HG03521 (cell line): ENCODE measurements at regions not wholly inside any gene's neighbourhood (a gene's known extent, or its start where the extent isn't known, plus 50 kb on each side); places are given as distances from the start of the nearest gene placed in this dataset.
"Not testable (repeated sequence)": the region's sequence is repeated elsewhere in the genome, so short reads cannot be mapped to it uniquely, and the experiment has no call there.

Experiments
- ATAC-seq: cut with Tn5 transposase; IDR thresholded peaks from one replicate; pipeline ENCODE4 v1.9.1; 2021; ENCODE audit warnings: mild to moderate bottlenecking, moderate library complexity; ENCODE audit not compliant: unreplicated experiment

DNA sequence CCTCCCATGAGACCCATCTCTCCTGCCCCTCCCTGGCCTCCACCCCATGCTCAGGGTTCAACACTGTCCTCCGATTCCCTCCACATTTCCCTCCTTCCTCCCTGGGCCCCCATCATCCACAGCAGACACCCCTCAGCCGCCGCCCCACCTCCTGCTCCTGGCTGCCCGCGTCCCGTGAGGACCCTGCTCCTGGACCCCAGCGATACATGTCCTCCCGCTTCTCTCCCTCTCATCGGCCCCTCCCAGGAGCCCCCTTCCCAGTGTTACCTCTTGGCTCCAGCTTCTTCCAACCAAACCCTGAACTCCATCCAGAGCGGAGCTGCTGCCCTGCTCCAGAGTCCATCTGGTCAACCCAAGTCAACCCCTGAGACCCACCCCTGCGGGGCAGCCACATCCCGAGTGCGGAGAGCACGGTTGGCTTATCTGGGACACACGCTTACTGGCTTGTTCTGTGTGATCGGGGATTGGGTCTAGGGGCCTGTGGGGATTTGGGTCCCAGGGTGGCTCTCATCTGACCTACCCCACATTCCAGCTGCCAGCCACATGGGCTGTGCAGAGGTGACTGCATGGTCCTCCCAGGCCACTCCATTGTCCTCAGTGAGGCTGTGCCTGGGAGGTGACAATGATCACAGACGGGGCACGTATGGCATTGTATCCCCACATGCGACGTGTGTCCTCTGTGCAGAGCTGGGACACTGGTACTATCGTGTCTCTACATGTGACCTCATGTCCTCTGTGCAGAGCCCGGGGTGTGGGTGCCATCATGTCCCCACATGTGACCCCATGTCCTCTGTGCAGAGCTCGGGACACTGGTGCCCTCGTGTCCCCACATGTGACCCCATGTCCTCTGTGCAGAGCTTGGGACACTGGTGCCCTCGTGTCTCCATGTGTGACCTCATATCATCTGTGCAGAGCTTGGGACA is 333.6 kb downstream of the ADGRD1 start:
- no peak for ATAC-seq

DNA sequence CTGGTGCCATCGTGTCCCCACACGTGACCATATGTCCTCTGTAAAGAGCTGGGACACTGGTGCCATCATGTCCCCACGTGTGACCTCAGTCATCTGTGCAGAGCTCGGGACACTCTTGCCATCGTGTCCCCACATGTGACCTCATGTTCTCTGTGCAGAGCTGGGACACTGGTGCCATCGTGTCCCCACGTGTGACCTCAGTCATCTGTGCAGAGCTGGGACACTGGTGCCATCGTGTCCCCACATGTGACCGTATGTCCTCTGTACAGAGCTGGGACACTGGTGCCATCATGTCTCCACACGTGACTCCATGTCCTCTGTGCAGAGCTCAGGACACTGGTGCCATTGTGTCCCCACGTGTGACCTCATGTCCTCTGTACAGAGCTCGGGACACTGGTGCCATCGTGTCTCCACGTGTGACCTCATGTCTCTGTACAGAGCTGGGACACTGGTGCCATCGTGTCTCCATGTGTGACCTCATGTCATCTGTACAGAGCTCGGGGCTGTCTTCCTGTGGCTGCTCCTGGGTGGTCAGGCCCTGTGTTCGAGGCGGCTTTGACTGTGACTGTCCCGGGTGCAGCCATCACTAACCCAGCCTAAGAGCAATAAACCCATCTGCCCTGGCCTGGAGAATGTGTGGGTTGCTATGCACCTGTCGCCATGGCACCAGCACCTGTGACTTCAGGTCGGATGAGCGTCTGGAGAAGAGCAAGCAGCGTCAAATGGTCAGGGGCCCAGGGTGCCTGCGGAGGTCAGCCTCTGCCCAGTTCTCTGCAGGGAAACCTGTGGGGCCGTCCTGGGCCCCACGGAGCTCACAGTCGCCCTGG is 334.4 kb downstream of the ADGRD1 start:
- ATAC-seq: no peak

DNA sequence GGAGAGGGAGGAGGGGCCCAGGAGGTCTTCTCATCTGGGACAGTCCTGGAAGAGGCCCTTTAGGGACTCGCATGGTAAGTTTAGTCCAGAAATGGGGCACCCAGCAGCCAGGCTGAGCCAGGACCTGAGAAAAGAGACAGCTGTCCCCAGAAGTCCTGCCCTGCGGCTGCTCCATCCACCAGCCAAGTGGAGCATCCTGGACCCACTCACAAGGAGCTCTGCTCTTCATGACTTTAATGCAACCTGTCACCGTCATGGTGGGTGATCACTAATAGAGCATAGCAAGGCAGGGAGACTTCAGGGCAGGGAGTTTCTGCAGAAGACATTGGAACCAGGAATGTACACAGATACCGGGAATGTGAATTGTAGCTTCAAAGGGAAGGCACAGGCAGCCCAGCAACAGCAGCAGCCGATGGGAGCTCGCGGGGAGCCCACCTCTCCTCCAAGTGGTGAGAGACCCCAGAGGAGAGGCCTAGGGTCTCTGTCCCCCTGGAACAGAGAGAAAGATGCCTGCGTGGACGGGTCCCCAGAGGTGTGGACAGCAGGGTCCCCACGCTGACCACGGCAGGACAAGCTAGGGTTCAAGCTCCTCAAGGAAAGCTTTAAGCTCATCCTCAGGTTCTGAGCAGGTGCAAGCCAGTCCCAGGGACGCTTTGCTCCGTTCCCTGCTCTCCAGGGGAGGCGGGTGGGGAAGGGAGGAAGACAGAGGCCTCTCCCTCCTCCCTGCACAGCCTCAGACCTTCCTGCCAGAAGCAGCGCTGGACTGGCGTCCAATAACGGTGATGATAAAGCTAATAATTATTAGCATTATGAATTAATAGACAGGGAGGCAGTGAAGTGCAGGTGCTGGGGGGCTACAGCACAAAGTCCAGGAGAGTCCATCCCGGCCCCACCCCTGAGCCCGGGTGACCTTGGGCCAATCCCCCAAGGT is 335.3 kb downstream of the ADGRD1 start:
- ATAC-seq: not testable (repeated sequence)

DNA sequence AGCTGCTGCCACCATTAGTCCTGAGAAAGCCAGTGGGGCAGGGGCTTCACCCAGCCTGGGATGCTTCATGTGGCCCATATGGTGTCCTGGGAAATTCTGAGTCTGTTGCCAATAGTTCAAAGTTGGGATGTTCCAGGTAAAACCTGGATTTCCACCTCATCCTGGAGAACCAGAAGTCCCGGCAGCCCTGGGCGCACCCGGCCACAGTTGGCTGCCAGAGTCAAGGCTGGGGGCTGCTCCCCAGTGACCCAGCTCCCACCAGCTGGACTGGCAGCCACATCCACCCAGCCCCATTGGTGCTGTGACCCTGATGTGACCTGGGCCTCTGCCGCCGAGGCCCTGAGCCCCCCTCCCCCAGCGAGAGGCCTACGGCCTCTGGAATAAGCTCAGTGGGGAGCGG is 336.1 kb downstream of the ADGRD1 start:
- ATAC-seq: not testable (repeated sequence)

DNA sequence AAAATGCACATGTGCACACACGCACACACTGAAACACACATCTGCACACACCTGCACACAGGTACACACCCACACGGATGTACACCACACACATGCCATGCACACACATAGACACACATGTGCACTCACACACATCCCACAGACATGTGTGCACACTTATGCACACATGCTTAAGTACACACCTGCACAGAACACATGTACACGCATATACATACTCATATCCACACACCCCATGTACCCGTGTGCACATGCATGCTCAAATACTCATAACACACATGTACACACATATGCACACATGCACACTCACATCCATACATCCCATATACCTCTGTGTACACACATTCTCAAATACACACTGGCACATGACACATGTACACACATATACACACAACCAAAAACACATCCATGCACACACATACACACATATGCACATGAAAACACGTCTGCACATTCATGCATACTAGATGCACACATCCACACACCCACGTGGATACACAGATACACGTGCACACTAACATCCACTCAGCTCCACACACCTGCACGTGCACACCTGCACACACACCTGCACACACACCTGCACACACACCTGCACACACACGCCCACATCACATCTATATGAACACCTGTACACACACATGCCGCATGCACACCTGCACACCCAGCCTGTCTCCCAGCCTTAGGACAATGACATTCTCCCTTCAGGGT is 336.7 kb downstream of the ADGRD1 start:
- ATAC-seq: no peak

DNA sequence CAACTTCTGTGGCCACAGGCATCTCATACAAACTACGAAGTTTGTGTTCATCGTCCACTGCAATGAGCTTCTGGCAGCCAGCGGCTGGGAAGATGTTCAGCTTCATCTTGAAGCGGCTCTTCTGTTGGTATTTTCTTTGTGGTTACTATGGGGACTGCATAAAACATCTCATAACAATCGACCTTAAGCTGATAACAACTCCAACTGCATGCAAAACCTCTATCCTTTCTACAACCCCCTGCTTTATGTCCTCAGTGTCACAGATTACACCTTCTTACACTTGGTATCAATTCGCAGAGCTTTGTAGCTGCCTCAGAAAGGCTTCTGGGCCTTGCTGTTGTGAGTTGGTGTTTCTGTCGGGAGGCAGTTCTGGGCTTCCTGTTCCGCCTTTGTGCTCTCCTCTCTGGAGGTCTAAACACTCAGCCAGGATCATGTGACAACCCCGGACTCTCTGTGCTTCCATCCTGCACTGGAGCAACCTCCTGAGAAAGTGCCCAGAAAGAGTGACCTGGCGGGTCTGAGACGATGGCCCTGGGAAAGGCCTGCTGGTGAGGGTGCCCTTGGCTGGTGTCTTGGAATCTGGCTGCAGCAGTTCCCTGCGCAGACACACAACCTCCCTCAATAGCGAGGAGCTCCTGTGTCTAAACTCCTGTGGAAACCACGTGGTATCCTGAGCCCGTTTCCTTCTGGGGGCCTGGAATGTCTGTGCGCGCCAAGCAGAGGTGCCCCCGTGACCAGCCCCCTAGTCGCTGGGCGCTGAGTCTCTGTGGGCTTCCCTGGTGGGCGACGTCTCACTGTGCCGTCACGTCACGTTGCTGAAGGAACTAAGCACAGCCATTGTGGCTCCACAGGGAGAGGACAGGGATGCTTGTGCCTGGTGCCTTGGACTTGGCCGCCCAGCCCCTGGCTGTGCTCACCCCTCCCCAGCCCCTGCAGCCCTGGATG is 339.6 kb downstream of the ADGRD1 start:
- ATAC-seq: not testable (repeated sequence)

DNA sequence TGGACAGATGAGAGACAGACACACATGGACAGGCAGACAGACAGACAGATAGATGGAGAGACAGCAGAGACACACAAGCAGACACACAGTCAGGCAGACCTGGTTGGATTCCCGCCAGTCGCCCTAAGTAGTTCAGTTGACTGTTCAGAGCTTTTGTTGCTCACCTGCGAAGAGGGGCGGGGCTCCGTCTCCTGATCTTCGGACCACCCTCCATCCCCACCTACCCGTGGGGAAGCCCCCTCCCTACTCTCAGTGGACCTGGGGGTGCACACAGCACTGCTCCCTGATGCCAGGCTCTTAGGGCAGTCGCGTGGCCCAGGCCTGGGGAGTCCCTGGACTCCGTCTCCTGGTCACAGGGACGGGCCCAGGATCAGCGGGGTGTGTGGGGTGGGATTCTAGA is 341.0 kb downstream of the ADGRD1 start:
- not testable (repeated sequence) for ATAC-seq

DNA sequence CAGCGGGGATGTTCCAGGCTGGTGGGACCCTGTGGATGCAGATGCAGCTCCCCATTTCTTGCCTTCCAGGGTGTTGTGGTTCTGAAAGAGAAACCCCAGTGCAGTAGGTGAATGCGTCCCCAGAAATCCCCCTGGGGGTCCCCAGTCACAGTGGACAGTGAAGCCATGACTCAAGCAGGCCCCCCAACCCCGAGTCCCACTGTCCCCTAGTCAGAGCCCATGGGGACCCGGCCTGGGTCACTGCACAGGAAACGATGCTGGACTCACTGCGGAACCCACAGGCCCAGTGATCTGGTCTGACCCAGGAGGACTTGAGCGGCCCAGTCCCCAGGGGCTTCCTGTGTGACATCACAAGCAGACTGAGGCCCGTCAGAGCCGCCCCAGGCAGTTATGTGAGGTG is 341.4 kb downstream of the ADGRD1 start:
- not testable (repeated sequence) for ATAC-seq

DNA sequence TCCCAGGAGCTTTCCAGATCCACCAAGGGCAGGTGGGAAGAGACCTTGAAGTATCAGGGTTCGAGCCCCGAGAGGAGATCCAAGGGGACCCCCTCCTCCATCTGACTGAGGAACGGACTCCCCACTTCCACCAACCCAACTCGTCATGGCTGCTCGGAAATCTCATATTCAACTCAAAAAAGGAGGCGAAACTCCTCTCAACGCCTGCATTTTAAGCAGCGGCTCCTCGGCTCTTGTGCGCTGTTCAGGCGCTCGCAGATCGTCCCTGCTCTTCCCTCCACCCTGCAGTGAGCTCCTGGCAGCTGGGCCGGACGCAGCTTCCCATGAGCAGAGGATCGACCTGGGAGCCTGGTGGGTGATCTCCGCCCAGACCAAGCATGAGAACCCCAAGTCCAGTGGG is 341.9 kb downstream of the ADGRD1 start:
- ATAC-seq: not testable (repeated sequence)

DNA sequence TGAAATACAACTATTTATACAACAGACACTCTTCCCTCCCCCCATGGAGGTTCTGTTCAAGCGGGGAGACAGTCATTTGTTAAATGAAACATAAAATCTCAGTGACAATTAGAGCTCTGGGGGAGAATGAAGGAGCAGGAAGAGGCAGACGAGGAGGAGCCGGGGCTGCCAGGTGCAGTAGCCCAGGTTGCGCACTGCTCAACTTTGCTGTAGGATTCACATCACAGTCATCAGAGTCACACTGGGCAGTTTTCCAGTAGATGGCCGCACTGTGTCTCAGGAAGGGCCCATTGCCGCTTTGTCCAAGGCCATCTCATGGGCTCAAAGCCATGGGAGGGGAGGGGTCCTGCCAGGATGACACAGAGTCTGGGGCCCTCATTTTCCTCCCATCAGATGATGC is 342.4 kb downstream of the ADGRD1 start:
- not testable (repeated sequence) for ATAC-seq

DNA sequence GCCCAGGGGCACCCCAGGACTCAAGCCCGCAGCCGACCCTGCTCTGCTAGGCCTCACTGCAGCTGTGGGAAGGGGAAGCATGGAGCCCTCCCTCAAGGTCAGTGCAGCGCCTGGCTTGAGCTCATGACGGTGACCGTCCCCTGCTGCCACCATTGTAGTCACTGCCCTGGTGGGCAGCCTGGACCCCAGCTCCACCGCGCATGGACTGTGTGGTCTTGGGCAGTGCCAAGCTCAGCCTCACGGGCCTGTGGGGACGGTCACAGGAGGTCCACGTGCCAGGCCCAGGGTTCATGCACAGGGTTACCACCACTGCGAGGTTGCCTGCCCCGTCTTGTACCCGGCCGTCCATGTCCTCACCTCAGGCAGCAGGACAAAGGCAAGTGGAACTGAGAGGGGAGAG is 342.9 kb downstream of the ADGRD1 start:
- ATAC-seq: not testable (repeated sequence)

DNA sequence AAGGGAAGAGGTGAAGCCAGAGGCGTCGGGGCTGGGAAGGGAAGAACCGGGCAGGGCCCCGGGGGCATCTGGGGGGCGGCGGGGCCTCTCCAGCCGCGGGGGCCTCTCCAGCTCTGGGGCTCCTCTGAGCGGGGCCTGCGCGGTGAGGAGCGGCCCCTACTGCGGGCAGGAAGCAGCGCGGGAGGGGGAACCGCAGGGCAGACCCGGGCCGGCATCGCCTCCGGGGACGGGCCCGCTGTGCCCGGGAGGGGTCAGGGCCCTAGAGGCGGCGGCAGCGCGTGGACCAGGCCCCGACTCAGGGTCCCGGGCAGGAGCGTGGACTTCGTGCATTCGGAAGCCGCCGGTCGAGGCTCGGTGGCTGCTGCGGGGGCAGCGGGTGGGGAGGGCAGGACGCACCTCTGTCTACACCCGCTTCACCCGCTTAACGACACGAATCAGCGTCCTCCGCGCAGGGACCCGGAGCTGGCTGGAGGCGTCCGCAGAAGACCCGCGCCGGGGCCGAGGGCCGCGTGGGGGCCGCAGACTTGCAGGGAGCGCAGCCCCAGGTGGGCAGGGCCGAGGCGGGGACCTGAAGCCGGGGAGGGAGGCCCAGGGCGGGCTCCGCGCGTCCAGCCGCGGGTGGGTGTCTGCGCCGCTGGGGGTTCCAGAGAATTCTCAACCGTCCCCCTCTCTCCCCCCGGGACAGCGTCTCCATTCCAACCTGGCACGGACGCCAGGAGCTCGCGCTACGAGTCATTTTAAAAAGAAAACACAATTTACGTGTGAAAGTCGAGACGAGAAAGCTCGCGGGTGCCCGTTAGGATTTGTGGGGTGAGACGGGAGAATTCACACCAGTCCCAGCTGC is 345.0 kb downstream of the ADGRD1 start:
- ATAC-seq: not testable (repeated sequence)

DNA sequence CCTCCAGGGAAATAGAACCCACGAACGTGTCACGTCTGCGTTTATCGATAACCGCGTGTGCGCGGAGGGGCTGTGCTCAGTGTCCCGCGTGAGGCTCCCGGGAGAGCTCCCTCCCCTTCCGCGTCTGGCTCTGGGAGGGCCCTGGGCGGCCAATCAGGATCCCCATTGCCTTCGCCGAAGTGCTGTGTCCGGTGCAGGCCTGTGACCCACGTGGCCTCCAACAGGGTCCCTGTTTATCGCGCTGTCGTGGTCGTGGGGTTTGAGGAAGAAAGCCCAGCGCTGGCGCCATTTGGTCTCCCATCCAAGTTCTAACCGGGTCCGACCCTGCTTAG is 345.6 kb downstream of the ADGRD1 start:
- not testable (repeated sequence) for ATAC-seq

DNA sequence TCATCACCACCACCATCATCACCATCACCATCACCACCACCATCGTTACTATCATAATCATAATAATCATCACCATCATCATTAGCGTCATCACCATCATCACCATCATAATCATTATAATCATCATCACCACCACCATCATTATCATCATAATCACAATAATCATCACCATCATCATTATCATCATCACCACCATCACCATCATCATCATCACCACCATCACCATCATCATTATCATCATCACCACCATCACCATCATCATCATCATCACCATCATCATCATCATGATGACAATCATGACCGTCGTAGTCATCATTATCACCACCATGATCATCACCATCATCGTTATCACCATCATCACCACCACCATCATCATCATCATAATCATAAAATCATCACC is 349.9 kb downstream of the ADGRD1 start:
- ATAC-seq: not testable (repeated sequence)

DNA sequence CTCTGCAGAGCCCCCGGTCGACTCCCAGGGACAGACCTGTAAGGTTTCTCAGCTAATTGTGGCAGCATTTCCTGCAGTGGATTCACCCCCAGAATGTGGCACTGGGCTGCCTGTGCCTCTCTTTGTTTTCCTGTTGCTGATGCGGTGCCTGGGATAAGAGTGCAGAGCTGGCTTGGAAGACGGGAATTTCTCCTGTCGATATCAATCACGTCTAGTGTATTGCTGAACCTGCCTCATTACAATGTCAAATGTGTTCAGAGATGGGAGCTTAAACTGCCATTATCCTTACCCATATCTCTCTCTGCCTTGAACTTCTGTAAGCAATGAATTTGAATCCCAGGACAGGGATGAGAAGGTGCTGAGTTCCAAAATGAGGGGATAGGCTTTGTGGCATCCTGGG is 350.9 kb downstream of the ADGRD1 start:
- not testable (repeated sequence) for ATAC-seq

DNA sequence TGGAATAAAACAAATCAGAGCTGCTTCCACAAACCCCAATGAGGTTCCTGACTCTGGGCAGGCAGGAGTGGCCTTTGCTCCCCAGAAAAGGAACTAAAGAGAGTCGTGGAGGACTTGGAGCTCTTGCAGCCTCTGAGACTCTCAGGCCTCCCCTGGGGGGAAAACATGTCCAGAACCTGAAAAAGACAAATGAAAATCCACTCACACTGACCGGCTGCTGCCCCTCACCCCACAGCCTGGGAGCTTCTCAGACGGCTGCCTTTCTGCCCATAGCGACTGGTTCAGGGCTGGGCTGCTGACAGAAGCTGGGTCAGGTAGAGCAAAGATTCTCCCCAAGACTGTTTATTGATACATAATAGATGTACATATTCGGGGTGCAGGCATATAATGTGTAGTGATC is 356.0 kb downstream of the ADGRD1 start:
- no peak for ATAC-seq

DNA sequence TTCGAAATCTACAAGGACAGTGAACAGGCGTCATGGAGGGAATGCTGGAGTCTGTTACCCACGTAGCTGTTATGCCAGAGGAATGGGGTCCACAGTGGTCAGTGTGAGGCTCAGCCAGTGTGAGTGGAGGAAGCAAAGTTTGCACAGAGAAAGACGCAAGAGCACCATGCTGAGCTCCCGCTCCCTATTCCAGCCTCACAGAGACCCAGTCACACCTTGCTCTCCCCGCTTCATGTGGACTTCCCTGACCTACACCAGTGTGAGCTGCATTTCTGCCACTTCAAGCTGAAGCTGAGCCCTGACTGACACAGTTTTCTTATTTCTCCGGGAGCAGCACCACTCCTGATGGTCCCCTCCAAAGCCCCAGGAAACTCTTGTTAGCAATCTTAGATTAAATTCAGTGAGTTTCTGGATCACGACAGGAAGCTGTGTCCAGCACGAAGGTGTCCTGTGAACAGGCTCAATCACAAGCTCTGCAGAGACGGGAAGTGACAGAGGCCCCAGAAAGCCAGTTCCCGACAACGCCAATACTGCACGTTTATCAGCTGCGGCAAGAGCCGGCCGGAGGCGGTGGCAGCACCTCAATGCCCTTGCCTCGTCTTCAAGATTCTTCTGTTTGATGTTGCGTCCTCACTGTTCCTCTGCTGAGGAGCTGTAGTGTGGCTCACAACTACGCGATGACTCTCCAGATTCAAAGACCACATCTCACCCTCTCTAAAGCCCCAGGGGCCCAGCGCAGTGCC is 356.7 kb downstream of the ADGRD1 start:
- not testable (repeated sequence) for ATAC-seq
